Stimulated activated CD4-positive, alpha-beta T cell treated with anti-CD3 and anti-CD28 coated beads, Interleukin-4, amount 100 ng/mL, for 4 hours (primary cell): ENCODE measurements at regions not wholly inside any gene's neighbourhood (a gene's known extent, or its start where the extent isn't known, plus 50 kb on each side); places are given as distances from the start of the nearest gene placed in this dataset.

Experiments used
- DNase-seq, 2 experiments: peaks; one replicate each; pipeline ENCODE4 v3.0.0-alpha.2; 2020

- DNase-seq: no peak
Observed at GRCh38 chr19:31610018-31610417, 260.8 kb upstream of the TSHZ3 start.

DNA sequence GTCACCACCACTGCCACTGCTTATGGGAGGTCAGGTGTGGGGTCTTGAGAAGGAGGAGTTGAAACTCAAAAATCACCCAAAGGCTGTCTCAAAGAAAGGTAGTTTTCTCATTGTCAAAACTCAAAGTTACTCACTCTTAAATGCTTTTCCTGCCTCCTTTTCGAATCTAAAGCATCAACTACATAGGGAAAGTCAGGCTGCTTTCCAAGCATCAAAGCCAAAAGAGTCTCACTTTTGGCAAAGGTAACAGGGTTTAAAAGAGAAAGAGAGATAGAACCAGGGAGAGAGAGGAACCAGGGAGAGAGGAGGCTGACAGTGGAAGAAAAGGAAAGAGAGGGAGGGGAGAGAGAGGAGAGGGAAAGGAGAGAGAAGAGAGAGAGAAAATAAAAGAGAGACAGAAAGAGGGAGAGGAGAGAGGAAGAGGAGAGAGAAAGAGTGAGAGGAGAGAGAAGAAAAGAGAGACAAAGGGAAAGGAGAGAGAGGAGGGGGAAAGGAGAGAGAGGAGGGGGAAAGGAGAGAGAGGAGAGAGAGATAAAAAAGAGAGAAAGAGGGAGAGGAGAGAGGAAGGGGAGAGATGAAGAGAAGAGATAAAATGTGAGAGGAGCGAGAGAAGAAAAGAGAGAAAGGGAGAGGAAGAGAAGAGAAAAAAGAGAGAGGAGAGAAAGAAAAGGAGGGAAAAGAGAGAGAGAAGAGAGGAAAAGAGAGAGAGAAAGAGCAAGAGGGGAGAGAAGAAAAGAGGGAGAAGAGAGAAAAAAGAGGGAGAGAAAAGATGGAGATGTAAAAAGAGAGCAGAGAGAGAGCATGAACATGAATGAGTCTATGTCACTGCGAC is 262.0 kb upstream of the TSHZ3 start:
- DNase-seq: no peak

DNA sequence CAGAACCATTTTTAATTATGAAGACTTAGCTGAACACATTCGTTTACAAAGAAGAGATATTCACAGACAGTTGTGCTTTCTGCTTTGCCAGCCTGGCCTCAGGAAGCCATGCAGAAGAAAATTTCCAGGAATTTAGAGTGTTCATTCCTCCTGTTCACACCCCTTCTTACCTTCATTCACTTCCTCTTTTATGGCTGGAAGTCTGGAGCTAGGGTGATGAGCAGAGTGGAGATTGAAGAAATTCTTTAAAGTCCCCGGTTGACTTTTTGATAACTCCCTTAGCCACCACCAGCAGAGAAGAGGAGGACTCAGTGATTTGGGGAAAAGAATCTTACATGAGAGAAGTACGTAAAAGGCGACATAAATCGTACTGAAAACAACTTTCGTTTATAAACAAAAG is 263.6 kb upstream of the TSHZ3 start:
- DNase-seq: no peak

DNA sequence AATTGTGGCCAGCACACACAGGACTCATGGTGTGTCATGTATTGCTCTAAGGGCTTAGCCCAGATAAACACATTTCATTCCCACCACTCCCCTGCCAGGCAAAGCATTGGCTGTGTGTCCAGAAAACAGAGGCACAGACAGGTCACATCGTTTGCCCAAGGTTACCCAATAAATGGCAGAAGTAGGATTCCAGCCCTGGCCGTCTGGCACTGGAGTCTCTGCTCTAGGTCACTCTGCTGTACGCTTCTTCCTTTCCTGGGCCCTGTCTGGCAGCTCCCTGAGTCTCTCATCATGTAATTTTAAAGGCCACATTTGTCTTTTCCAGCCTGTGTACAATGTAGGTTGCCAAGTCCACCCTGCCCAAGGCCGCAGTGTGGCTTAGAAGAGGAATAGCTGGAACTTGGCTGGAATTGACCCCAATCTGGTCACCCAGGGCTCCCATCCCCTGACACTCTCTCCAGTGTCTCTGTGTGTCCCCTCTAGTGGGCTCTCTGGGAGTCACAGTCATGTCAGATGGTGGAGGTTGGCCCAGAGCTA is 264.5 kb upstream of the TSHZ3 start:
- no peak for DNase-seq

- DNase-seq: no peak
Observed at GRCh38 chr19:31616031-31616430, 266.8 kb upstream of the TSHZ3 start.

DNA sequence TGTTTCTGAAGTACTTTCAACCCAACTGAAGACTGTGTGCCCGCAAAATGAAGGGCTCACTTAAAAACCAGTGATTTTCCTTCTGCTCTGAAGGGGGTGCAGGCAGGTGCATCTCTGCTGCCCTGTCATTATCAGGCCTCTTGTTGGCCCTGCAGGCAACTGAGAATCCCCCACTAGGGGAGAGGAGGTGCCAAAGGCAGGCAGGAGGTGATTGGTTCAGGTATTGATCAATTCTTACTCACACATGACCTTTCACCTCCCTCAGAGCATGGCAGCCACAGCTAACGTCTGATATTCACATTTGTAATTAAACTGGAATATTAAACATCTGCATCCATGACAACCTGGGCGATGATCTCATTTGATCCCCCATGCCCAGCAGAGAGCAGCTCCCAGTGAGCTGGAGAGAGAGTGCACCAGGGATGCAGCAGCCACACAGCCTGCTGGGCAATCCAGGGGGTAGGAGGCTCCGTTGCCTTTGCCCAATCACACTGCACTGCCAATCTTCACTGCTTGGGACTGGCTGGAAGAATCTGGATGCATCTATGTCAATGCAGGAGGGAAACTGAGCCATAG is 267.9 kb upstream of the TSHZ3 start:
- no peak for DNase-seq

DNA sequence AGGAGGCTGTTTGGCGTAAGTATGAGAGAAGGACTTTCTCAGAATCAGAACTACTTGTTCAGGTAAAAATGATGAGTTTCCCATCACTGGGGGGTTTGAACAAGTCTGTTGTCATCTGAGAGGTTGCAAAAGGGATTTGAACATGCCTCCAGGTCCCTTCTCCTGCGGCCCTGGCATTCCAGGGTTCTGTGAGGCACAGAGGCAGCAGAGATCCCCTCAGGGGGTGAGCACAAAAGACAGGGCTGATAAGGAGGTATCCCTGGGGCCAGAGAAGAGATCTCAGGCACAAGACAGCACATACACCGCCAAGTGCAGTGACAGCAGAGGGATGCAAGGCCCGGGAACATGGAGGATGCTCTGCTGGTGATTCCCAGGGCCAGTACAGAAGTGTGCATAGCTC is 275.8 kb upstream of the TSHZ3 start:
- no peak for DNase-seq

DNA sequence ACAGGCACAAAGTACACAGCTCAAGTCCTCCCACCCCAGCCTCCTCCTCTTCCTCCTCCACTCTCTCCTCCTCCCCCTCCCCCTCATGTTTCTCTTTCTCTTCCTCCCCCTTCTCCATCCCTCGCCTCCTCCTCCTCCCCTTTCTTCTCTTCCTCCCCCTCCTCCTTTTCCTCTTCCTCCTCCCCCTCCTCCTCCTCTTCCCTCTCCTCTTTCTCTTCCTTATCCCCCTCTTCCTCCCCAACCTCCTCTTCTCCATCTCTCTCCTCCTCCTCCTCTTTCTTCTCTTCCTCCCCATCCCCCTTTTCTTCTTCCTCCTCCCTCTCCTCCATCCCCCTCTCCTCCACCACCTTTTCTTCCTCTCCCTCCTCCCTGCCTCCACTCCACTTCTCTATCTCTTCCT is 276.3 kb upstream of the TSHZ3 start:
- DNase-seq: no peak

GRCh38 chr19:31626941-31627340 is 277.7 kb upstream of the TSHZ3 start:
- no peak for DNase-seq

DNA sequence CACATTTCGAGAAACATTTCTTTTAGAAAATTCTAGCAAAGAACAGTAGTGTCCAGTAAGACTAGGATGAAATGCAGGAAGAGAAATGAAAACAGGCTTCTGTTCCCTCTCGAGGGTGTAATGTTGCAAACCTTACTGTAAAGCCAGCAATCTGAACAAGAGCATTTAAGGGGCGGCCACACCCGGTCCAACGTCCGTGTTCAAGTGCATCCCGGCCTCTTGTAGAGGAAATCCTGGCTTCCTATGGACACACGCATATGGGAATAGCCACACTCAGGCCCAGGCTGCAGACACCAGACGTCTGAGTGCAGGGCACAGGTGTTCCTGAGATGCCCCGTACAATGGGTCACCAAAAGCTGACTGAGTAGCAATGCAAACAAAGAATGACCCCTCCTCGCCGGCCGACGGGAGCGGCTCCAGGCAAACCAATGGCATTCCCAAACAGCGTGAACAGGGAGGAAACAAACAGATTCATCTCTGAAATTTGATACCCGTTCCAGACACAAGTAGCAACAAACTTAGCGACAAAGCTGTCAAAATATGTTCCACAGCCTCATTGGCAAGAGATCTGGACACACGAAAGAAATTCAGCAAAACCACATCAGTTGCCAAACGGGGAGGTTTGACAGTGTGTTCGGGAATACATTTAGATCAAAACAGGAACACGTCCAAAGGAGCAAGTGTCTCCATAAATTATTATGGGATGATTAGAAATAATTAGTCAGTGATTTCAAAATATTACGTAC is 278.6 kb upstream of the TSHZ3 start:
- no peak for DNase-seq

- DNase-seq: no peak
Observed at GRCh38 chr19:31629579-31630363, 280.5 kb upstream of the TSHZ3 start.

DNA sequence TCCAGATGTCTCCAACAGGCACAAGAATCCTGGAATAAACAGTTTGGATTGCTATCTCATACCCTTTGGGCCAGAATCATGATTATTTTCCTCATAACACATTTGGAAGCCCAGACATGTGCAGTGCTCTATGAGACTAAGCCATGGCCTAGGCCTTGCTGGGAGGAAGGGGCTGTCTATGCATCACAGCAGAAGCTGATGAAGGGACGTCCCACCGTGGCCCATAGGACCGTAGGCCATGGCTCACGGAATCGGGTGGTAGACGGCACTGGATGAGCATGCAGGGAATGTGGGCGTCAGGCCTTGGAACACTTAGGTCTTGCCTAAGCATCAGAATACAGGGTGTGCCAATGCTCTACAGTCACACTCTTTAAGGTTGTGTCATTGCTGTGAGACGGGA is 283.8 kb upstream of the TSHZ3 start:
- no peak for DNase-seq

- DNase-seq: no peak
Observed at GRCh38 chr19:31639306-31639705, 290.1 kb upstream of the TSHZ3 start.

GRCh38 chr19:31641591-31641990 is 292.4 kb upstream of the TSHZ3 start:
- DNase-seq: no peak

DNA sequence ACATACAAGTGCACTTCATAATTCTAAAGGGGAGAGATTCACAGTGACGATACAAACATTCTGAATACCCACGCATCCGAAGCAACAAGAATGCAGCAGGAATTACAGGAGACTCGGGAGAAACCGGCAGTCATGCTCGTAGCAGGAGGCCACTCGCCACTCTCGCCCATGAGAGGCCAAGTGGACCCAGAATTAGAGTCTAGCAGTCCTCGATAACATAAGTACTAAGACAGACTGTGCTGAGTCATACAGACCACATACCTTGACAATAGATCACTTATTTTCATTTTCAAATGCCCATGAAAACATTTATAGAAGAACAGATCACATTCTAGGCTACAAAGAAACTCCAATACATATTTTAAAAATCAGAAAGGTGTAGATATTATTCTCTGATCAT is 299.1 kb upstream of the TSHZ3 start:
- no peak for DNase-seq

DNA sequence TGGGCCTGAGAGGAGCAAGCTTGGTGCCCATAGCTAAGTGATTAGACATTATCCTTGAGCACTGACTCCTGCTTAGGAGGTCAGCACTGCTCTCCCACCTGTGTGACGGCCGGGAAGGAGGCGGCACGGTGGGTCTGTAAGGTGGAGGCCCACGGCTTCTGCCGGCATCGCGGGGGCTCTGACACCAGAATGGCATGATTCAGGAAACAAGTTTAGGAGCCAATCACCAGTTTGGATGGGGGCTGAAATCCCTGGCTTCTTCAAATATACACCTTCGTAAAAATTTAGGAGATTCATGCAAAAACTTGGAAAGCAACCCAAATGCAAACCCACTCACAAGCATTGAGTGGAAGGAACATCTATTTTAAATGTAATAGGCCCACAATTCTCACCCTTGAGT is 307.3 kb upstream of the TSHZ3 start:
- no peak for DNase-seq

GRCh38 chr19:31658993-31659896 is 310.0 kb upstream of the TSHZ3 start:
- no peak for DNase-seq

- DNase-seq: no peak
Observed at GRCh38 chr19:31659897-31660210, 310.6 kb upstream of the TSHZ3 start.

GRCh38 chr19:31664096-31664495 is 314.9 kb upstream of the TSHZ3 start:
- DNase-seq: no peak

DNA sequence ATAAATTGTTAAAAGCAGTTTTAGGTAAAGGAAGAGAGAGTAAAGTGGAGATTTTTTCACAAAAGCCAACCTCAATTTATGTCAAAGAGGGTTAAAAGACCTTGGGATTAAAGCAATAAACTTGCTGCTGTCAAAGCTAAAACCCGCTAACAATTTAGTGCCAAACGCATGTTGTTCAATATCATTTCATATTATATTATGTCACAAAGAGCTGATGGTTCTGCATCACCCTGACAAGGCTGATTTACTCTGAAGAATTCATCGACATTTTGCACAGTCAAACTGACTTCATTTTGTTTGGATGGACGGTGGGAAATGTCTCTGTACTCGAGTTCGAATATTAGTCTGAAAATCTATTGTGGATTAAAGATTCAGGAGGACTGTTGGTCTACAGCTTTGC is 315.8 kb upstream of the TSHZ3 start:
- DNase-seq: no peak

DNA sequence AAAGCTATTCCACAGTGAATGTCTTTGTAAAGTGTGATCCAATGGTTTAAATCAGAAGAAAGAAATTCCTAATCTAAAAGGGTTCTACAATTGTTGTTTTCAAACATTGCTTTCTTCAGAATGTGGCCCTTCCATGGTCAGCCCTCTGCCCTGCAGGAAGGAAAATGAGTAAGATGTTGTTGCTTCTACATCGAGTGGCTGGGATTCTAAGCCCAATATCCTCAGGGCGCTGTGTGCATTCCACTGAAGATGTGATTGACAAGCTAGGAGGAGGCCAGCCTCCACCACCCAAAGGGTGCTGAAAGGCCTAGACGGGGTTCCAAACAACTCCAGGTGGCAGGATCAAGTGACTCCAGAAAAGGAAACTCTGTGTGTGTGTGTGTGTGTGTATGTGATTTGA is 316.9 kb upstream of the TSHZ3 start:
- no peak for DNase-seq

GRCh38 chr19:31667106-31667505 is 317.9 kb upstream of the TSHZ3 start:
- no peak for DNase-seq
